Suppressor macrophage treated with lipopolysaccharide for 4 hours (primary cell): ENCODE measurements at regions not wholly inside any gene's neighbourhood (a gene's known extent, or its start where the extent isn't known, plus 50 kb on each side); places are given as distances from the start of the nearest gene placed in this dataset.

Source experiments
- DNase-seq: peaks from one replicate; pipeline ENCODE4 v3.0.0-alpha.2; 2020

GRCh38 chr16:17532338-17532995 is 61.7 kb upstream of the XYLT1 start:
- no peak for DNase-seq

- no peak for DNase-seq
These were observed 59.4 kb upstream of the XYLT1 start for GRCh38 chr16:17529982-17530760.

DNA sequence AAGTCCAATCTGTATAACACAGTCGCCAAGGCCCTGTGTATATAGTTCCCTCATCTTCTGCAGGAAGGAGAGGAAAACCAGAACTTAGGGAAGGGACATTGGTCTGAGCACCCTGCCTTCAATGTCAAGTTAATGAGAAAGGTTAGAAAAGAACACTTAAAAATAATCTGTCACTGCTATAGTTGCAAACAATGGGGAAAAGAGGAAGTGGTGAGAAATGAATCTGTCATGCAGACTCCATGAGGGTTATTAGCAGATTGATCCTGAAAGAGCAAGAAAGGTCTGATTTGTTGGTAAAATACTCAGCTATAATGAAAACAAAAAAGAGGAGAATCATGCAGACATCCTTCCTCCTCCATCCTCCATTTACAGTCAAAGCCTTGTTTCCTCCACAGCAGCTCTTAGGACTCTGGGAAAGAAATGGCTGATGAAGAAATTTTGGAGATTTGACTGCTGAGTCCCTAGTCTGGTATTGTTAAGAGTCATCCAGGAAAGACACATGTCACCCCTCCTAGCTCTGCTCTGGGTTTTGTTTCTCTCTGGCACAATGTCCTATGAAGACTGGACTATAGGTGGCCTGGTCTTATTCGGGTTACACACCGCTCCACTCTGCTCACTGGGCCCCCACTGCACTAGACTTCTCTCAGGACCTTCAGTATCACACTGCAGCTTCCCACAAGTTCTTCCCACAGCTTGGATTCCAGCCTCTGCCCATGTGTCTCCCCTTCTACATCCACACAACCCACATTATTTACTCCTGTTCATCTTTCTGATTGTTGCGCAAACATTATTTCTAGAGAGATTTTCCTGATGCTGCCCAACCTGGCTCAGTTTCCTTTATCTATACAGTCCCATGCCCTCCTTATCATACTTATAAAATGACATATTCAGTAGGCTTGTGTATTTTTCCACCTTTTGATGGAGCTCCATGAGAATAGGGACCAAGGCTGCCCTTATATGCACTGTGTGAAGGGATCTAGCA is 56.5 kb upstream of the XYLT1 start:
- DNase-seq: peak; percentile 35

DNA sequence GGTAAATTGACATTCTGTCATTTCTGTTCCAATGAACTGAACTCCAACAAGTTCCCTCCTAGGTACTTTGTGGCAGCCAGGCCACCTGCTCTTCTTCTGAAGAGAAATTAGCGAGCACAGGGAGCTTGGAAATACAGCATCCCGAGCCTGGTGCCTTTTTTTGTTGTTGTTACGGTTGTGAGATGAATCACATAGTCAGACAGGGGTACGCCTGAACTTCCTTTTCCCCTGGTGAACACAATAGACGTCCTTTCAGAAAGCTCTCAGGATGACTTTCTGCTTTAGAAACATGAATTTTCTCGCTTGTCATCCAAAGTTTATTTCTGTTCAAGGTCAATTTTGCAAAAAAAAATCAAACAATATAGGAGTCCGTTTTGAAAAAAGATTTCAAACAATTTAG is 53.9 kb upstream of the XYLT1 start:
- no peak for DNase-seq

GRCh38 chr16:17520561-17520960 is 49.8 kb upstream of the XYLT1 start:
- DNase-seq: no peak
